ENCODE measurements at regions not wholly inside any gene's neighbourhood (a gene's known extent, or its start where the extent isn't known, plus 50 kb on each side); places are given as distances from the start of the nearest gene placed in this dataset.
"Not testable (repeated sequence)": the region's sequence is repeated elsewhere in the genome, so short reads cannot be mapped to it uniquely, and the experiment has no call there.

DNA sequence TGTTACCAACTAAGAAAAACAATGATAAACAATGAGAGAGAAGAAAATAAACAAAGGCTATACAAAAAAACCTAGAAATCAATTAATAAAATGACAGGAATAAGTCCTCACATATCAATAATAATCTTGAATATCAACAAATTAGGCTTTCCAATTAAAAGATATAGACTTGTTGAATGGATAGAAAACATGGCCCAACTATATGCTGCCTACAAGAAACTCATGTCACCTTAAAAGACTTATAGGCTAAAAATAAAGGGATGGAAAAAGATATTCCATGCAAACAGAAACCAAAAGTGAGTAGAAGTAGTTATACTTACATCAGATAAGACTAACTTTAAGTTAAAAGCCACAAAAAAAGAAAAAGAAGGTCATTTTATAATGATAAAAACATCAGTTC is 183.9 kb downstream of the MYRFL start:
- DNase-seq (ENCODE audit: low read depth) = no peak
- TF ChIP-seq CTCF (IDR thresholded peaks at IDR 0.05; ENCODE audit: low read depth, low read length, missing control alignments) = no peak
- no peak overlapping the region for H3K4me3 ChIP-seq (ENCODE audit: low read depth, low read length)

DNA sequence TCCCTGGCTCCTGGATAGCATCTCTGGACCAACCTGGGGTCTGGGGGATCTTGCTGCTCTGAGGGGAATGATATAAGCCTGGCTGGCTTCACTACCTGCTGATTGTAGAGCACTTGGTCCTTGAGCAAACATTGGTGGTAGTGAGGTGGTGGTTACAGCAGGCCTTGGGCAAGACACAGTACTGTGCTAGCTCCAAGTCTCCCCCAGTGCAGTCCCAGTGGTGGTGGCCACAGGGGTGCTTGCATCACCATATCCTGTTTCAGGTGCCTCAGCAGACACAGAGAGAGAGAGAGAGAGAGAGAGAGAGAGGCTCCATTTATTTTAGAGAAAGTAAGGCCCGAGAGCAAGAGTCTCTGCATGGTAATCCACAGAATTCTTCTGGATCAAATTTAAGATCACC is 186.3 kb downstream of the MYRFL start:
- TF ChIP-seq CTCF (IDR thresholded peaks at IDR 0.05; ENCODE audit: low read depth, low read length, missing control alignments) = no peak
- DNase-seq (ENCODE audit: low read depth) = no peak
- H3K4me3 ChIP-seq (ENCODE audit: low read depth, low read length) = no peak overlapping the region

DNA sequence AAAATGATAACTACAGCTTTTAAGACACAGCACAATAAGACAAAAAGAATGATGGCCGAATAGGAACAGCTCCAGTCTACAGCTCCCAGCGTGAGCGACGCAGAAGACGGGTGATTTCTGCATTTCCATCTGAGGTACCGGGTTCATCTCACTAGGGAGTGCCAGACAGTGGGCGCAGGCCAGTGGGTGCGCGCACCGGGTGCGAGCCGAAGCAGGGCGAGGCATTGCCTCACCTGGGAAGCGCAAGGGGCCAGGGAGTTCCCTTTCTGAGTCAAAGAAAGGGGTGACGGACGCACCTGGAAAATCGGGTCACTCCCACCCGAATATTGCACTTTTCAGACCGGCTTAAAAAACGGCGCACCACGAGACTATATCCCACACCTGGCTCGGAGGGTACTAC is 188.0 kb downstream of the MYRFL start:
- H3K4me3 ChIP-seq (ENCODE audit: low read depth, low read length); DNase-seq (ENCODE audit: low read depth): not testable (repeated sequence)

- DNase-seq (ENCODE audit: low read depth) = no peak
- no peak overlapping the region for H3K4me3 ChIP-seq (ENCODE audit: low read depth, low read length)
- no peak for TF ChIP-seq CTCF (IDR thresholded peaks at IDR 0.05; ENCODE audit: low read depth, low read length, missing control alignments)
Measured at GRCh38 chr12:70028515-70028914, 203.5 kb downstream of the MYRFL start.

DNA sequence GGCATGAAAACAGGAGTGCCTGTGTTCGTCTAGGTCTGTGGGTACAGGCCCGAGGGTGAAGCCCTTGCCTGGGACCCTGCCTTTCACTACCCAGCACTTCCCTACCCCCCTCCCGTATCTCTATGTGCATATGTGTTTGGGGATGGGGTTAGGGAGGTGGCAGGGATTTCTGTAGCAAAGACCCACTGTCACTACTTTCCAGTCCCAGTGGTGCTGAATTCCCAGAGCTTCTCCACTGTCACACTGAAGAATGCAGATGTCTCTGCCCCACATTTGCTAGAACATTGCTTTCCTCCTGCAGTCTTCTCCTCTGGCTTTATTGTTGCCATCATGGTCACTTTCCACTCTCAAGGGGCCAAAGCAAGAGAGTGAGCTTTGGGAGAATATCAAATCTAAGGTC is 203.9 kb downstream of the MYRFL start:
- TF ChIP-seq CTCF (IDR thresholded peaks at IDR 0.05; ENCODE audit: low read depth, low read length, missing control alignments) = no peak
- no peak overlapping the region for H3K4me3 ChIP-seq (ENCODE audit: low read depth, low read length)
- no peak for DNase-seq (ENCODE audit: low read depth)

DNA sequence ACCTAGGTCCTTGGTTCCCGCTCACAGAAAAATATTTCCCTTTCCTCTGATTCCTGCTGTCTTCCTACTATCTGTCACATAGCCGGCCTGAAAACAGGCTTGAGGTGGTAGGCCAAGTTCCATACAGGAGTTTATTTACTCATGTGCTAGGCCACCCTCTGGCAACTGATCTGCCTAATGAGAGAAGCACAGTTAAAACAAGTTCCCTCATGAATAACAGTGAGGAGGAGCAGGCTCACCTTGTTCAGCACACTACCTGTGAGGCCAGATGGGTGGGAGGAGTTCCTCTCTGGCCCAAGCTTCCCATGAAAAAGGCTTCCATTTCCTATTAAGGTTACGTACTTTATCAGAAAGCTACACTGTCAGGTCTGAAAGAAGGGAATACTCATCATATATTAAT is 206.0 kb downstream of the MYRFL start:
- DNase-seq (ENCODE audit: low read depth) = no peak

DNA sequence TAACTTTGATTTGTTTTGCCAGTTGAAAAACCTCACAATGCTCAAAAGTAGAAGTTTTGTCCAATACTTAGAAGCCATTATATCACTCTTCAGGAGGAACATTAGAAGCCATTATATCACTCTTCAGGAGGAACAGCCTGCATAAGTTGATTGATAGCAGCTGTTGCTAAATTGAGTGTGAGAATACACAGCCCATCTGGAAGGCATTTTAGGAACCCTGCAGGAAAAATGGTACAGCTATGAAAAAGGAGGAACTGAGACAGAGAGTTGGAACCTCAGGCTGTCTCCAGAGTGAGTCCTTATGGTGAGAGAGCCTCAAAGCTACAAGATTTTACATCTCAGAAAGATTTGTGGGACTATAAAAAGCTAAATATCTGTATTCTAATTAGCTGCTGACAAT is 207.0 kb downstream of the MYRFL start:
- H3K4me3 ChIP-seq (ENCODE audit: low read depth, low read length) = no peak overlapping the region
- no peak for DNase-seq (ENCODE audit: low read depth)
- TF ChIP-seq CTCF (IDR thresholded peaks at IDR 0.05; ENCODE audit: low read depth, low read length, missing control alignments) = no peak

More for the DNA sequence above, 206.0 kb downstream of the MYRFL start:
- no peak for TF ChIP-seq CTCF (IDR thresholded peaks at IDR 0.05; ENCODE audit: low read depth, low read length, missing control alignments)
- no peak overlapping the region for H3K4me3 ChIP-seq (ENCODE audit: low read depth, low read length)

DNA sequence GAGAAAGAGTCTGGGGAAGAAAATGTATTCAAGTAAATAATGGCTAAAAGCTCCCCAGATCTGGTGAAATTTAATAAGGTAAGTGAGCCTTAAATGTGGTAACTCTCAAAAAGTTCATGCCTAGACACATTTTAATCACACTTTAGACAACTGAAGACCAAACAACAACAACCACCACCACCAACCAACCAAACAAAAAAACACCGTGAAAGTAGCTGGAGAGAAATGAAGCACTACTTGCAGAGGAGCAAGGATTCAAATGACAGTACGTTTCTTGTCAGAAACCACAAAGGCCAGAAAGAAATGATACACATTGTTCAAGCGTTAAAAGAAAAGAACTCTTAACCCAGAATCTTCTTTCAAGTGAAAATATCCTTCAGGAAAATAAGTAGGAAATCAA is 208.3 kb downstream of the MYRFL start:
- no peak for DNase-seq (ENCODE audit: low read depth)
- no peak for TF ChIP-seq CTCF (IDR thresholded peaks at IDR 0.05; ENCODE audit: low read depth, low read length, missing control alignments)
- H3K4me3 ChIP-seq (ENCODE audit: low read depth, low read length) = no peak overlapping the region

Data from GM12864 (cell line).